Panc1 (cell line): ENCODE measurements at regions not wholly inside any gene's neighbourhood (a gene's known extent, or its start where the extent isn't known, plus 50 kb on each side); places are given as distances from the start of the nearest gene placed in this dataset.

ENCODE experiments used
- ATAC-seq: fragments of 200-7000 bp; cut with Tn5 transposase; 2 replicates; pipeline ENCODE4 v1.9.1; 2020; ENCODE audit warnings: mild to moderate bottlenecking, moderate library complexity
- BruUV-seq: library from RNA; stranded (reverse); fragments of 400-500 nt; replicated peaks from 2 replicates; lab custom pipeline; 2021; lab: Mats Ljungman, UMichigan
- CTCF ChIA-PET: fragments of 300-600 bp; sonication (Branson Sonifier 250); formaldehyde crosslinking; loops from one replicate; lab custom pipeline; 2022; ENCODE audit warnings: antibody characterized with exemption; lab: Charles Lee
- POLR2A ChIA-PET: fragments of 300-600 bp; sonication (Branson Sonifier 250); formaldehyde crosslinking; loops from one replicate; lab custom pipeline; 2022; ENCODE audit warnings: antibody characterized with exemption; lab: Charles Lee
- DNase-seq: peaks from one replicate; pipeline ENCODE4 v3.0.0-alpha.2; 2010; ENCODE audit warnings: low read depth, low spot score
- H3K27ac ChIP-seq: 2 replicates; pipeline ENCODE4 v1.5.1; 2011; ENCODE audit warnings: mild to moderate bottlenecking, low read length, inconsistent platforms
- H3K27me3 ChIP-seq: fragments of 200-500 bp; sonication (Bioruptor generic); 2 replicates; pipeline ENCODE4 v1.6.0; 2014; ENCODE audit warnings: low read length, inconsistent platforms; ENCODE audit not compliant: control insufficient read depth, insufficient read depth
- H3K36me3 ChIP-seq: fragments of 200-500 bp; sonication (Bioruptor generic); 2 replicates; pipeline ENCODE4 v1.5.1; 2014; ENCODE audit warnings: inconsistent platforms, mild to moderate bottlenecking, low read length, moderate library complexity; ENCODE audit not compliant: control insufficient read depth, insufficient read depth
- H3K4me1 ChIP-seq: 2 replicates; pipeline ENCODE4 v1.5.1; 2011; ENCODE audit warnings: inconsistent platforms, mild to moderate bottlenecking, low read length, moderate library complexity; ENCODE audit not compliant: control insufficient read depth, insufficient read depth
- H3K4me3 ChIP-seq, 2 experiments: 2 replicates each; pipeline ENCODE4 v1.5.1; 2011 to 2012; ENCODE audit warnings: low read depth in 2 of 2, low read length in 2 of 2, mild to moderate bottlenecking in 2 of 2, inconsistent platforms in 1 of 2, moderate library complexity in 1 of 2
- H3K9me3 ChIP-seq: fragments of 200-500 bp; sonication (Bioruptor generic); 2 replicates; pipeline ENCODE4 v1.5.1; 2014; ENCODE audit warnings: low read depth, mild to moderate bottlenecking, inconsistent platforms, low read length, moderate library complexity; ENCODE audit not compliant: control insufficient read depth, insufficient read depth
- POLR2AphosphoS5 ChIP-seq: IDR thresholded peaks from 2 replicates; pipeline ENCODE4 v1.6.1; 2012; ENCODE audit warnings: mild to moderate bottlenecking, low read depth, low read length, moderate library complexity
- SIN3A ChIP-seq: IDR thresholded peaks from 2 replicates; pipeline ENCODE4 v1.6.1; 2012; ENCODE audit warnings: low read depth, mild to moderate bottlenecking, low read length, moderate library complexity, borderline replicate concordance; ENCODE audit not compliant: insufficient read depth
- TCF7L2 ChIP-seq: IDR thresholded peaks from 2 replicates; pipeline ENCODE4 v1.6.1; 2011; ENCODE audit warnings: mild to moderate bottlenecking, low read depth, low read length, inconsistent platforms
- in situ Hi-C: cut with HindIII; loops from 2 replicates; pipeline ENCODE4 v1.10.0; 2016; ENCODE audit warnings: low sequenced_read_pairs, low pct_unique_long_range_greater_than_20kb
- intact Hi-C: fragments of 100-400 bp; cut with micrococcal nuclease; formaldehyde crosslinking; loops from one replicate; pipeline ENCODE4 v1.10.0; 2022; ENCODE audit not compliant: unreplicated experiment
- TF ChIP-seq, protein P1 (sequence below): fragments of 450-650 bp; IDR thresholded peaks from 2 replicates; pipeline ENCODE4 v1.5.1; 2017; ENCODE audit warnings: mild to moderate bottlenecking
- TF ChIP-seq, protein P2 (sequence below), 2 experiments: IDR thresholded peaks; 2 replicates each; pipeline ENCODE4 v1.6.1; 2011 to 2012; ENCODE audit warnings: low read depth in 2 of 2, control low read depth in 1 of 2, low read length in 1 of 2, mild to moderate bottlenecking in 1 of 2, moderate library complexity in 1 of 2; ENCODE audit not compliant: insufficient read depth in 1 of 2

DNA sequence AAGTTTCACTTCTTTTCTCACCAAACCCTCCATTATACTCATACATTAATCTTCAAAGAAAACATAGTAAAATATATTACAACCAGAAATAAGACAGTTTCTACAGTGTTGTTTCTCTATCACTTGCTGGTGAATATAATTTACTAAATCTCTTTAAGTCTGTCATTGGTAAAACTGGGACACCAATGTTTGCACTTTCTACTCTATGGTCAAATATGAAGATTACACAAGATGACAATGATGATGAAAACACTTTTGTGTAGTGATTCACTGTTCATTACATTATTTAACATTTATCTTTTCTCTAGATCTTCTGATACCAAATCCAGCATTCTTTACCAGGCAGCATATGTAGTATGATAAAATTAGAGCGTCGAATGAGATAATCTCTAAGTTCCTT is 459.1 kb downstream of the DMAC1 start:
- H3K36me3 ChIP-seq = no peaks in the 10 kb centered on the region
- ChIA-PET CTCF (no interaction called here), POLR2A (no interaction called here)
- intact Hi-C loops = no loop called here
- H3K27me3 ChIP-seq = no peaks in the 10 kb centered on the region
- TF ChIP-seq, protein P1, sequence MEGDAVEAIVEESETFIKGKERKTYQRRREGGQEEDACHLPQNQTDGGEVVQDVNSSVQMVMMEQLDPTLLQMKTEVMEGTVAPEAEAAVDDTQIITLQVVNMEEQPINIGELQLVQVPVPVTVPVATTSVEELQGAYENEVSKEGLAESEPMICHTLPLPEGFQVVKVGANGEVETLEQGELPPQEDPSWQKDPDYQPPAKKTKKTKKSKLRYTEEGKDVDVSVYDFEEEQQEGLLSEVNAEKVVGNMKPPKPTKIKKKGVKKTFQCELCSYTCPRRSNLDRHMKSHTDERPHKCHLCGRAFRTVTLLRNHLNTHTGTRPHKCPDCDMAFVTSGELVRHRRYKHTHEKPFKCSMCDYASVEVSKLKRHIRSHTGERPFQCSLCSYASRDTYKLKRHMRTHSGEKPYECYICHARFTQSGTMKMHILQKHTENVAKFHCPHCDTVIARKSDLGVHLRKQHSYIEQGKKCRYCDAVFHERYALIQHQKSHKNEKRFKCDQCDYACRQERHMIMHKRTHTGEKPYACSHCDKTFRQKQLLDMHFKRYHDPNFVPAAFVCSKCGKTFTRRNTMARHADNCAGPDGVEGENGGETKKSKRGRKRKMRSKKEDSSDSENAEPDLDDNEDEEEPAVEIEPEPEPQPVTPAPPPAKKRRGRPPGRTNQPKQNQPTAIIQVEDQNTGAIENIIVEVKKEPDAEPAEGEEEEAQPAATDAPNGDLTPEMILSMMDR = no peak
- no peak for TF ChIP-seq SIN3A
- TF ChIP-seq, protein P2, sequence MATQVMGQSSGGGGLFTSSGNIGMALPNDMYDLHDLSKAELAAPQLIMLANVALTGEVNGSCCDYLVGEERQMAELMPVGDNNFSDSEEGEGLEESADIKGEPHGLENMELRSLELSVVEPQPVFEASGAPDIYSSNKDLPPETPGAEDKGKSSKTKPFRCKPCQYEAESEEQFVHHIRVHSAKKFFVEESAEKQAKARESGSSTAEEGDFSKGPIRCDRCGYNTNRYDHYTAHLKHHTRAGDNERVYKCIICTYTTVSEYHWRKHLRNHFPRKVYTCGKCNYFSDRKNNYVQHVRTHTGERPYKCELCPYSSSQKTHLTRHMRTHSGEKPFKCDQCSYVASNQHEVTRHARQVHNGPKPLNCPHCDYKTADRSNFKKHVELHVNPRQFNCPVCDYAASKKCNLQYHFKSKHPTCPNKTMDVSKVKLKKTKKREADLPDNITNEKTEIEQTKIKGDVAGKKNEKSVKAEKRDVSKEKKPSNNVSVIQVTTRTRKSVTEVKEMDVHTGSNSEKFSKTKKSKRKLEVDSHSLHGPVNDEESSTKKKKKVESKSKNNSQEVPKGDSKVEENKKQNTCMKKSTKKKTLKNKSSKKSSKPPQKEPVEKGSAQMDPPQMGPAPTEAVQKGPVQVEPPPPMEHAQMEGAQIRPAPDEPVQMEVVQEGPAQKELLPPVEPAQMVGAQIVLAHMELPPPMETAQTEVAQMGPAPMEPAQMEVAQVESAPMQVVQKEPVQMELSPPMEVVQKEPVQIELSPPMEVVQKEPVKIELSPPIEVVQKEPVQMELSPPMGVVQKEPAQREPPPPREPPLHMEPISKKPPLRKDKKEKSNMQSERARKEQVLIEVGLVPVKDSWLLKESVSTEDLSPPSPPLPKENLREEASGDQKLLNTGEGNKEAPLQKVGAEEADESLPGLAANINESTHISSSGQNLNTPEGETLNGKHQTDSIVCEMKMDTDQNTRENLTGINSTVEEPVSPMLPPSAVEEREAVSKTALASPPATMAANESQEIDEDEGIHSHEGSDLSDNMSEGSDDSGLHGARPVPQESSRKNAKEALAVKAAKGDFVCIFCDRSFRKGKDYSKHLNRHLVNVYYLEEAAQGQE (IDR thresholded peaks at IDR 0.05; ENCODE audit: insufficient read depth in 1 of 2, low read depth in 2 of 2, low read length in 1 of 2) = no peak
- TF ChIP-seq TCF7L2 = no peak
- TF ChIP-seq POLR2AphosphoS5 = no peak
- no peak overlapping the region for H3K4me3 ChIP-seq
- in situ Hi-C loops = no loop called here
- H3K4me1 ChIP-seq = no peaks in the 10 kb centered on the region
- no TSS peak for BruUV-seq
- ATAC-seq (no peak), DNase-seq (no peak)
- no peak overlapping the region for H3K27ac ChIP-seq
- H3K9me3 ChIP-seq = no peaks in the 10 kb centered on the region

DNA sequence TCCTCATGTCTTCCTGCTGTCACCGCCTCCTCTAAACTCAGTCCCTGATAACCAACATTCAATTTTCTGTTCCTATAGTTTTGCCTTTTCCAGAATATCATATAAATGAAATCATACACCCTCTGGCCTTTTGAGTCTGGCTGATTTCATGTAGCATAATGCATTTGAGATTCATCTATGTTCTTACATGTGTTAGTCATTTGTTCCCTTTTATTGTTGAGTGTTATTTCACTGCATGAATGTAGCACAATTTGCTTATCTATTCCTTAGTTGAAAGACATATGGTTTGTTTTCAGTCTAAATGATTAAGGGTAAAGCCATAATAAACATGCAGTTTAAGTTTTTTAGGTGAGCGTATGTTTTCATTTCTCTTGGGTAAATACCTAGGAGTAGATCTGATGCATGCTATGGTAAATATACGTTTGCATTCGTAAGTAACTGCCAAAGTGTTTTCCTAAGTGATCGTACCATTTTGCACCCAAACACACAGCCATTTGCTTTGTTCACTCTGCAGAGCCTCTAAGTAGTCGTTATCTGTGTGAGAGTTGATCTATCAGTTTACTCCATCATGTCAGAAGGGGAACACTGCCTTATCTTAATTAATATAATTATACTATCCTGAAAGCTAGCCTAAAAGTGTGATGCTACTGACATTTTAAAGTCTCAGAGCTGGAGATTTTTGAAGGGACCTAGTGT is 460.8 kb downstream of the DMAC1 start:
- no peak for DNase-seq
- no peaks in the 10 kb centered on the region for H3K4me1 ChIP-seq
- ChIA-PET POLR2A (no interaction called here), CTCF (no interaction called here)
- no peak for TF ChIP-seq TCF7L2
- TF ChIP-seq, protein P2 (IDR thresholded peaks at IDR 0.05; ENCODE audit: insufficient read depth in 1 of 2, low read depth in 2 of 2, low read length in 1 of 2) = no peak
- no peak for TF ChIP-seq POLR2AphosphoS5
- no peak for TF ChIP-seq SIN3A
- TF ChIP-seq, protein P1 = no peak
- H3K27me3 ChIP-seq = no peaks in the 10 kb centered on the region
- H3K36me3 ChIP-seq = no peaks in the 10 kb centered on the region
- intact Hi-C loops (no loop called here), in situ Hi-C loops (no loop called here)
- no peaks in the 10 kb centered on the region for H3K9me3 ChIP-seq
- no peak overlapping the region for H3K27ac ChIP-seq
- ATAC-seq = no peak
- BruUV-seq = no TSS peak
- no peak overlapping the region for H3K4me3 ChIP-seq
